ENCODE measurements at regions not wholly inside any gene's neighbourhood (a gene's known extent, or its start where the extent isn't known, plus 50 kb on each side); places are given as distances from the start of the nearest gene placed in this dataset.
"Not testable (repeated sequence)": the region's sequence is repeated elsewhere in the genome, so short reads cannot be mapped to it uniquely, and the experiment has no call there.

GRCh38 chr11:16591157-16591556, 147.3 kb upstream of the C11orf58 start:
- DNase-seq (no peak), ATAC-seq (no peak)
- H3K4me1 Mint-ChIP-seq (ENCODE audit: low read depth) = no peaks in the 10 kb centered on the region
- peaks cover 12% of the 10 kb centered on the region for H3K27me3 Mint-ChIP-seq (ENCODE audit: low read depth)
- no peaks in the 10 kb centered on the region for H3K36me3 Mint-ChIP-seq (ENCODE audit: insufficient read depth)
- no peaks in the 10 kb centered on the region for H3K9me3 Mint-ChIP-seq
- no peak overlapping the region for H3K4me3 Mint-ChIP-seq

DNA sequence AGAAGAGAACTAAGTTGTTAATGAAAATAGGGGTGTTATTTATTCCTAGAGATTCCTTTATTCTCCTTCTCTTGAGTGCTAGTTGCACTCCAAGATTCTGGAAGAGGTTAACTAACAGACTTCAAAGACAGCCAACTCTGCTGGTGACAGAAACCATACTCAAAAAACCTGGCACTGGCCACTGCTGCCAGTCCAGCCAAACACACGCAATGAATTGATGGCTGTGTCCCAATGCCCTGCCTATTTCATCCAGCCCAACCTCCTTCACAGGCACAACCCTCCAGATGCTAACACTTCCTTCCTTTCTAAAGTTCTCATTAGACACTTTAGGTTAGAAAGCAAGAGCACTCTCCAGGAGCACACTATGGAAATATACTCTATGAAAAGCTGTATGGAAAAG, 150.8 kb upstream of the C11orf58 start:
- no peak for ATAC-seq

GRCh38 chr11:16584569-16584968, 153.9 kb upstream of the C11orf58 start:
- ATAC-seq (no peak), DNase-seq (no peak)
- Mint-ChIP-seq H3K27me3 (ENCODE audit: low read depth) (peaks cover 5% of the 10 kb centered on the region), H3K4me1 (ENCODE audit: low read depth) (no peaks in the 10 kb centered on the region), H3K9me3 (no peaks in the 10 kb centered on the region), H3K4me3 (no peak overlapping the region), H3K36me3 (ENCODE audit: insufficient read depth) (no peaks in the 10 kb centered on the region)

More for the DNA sequence above, 150.8 kb upstream of the C11orf58 start:
- H3K36me3 Mint-ChIP-seq (ENCODE audit: insufficient read depth) = no peaks in the 10 kb centered on the region
- no peaks in the 10 kb centered on the region for H3K4me1 Mint-ChIP-seq (ENCODE audit: low read depth)
- no peak overlapping the region for H3K4me3 Mint-ChIP-seq
- H3K27me3 Mint-ChIP-seq (ENCODE audit: low read depth) = peaks cover 2% of the 10 kb centered on the region
- no peak for DNase-seq
- no peaks in the 10 kb centered on the region for H3K9me3 Mint-ChIP-seq

DNA sequence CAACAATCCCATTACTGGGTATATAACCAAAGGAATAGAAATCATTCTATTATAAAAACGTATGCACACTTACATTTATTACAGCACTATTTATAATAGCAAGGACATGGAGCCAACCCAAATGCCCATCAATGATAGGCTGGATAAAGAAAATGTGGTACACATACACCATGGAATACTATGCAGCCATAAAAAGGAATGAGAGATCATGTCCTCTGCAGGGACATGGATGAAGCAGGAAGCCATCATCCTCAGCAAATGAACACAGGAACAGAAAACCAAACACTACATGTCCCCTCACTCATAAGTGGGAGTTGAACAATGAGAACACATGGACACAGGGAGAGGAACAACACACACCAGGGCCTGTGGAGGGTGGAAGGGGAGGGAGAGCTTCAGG, 157.4 kb upstream of the C11orf58 start:
- H3K9me3 Mint-ChIP-seq; H3K4me3 Mint-ChIP-seq; H3K4me1 Mint-ChIP-seq (ENCODE audit: low read depth); H3K27me3 Mint-ChIP-seq (ENCODE audit: low read depth); DNase-seq; ATAC-seq; H3K36me3 Mint-ChIP-seq (ENCODE audit: insufficient read depth): not testable (repeated sequence)

- DNase-seq (no peak), ATAC-seq (no peak)
- no peaks in the 10 kb centered on the region for H3K36me3 Mint-ChIP-seq (ENCODE audit: insufficient read depth)
- peaks cover 5% of the 10 kb centered on the region for H3K27me3 Mint-ChIP-seq (ENCODE audit: low read depth)
- H3K4me1 Mint-ChIP-seq (ENCODE audit: low read depth) = no peaks in the 10 kb centered on the region
- H3K9me3 Mint-ChIP-seq = no peaks in the 10 kb centered on the region
- H3K4me3 Mint-ChIP-seq = no peak overlapping the region
These were observed 161.0 kb upstream of the C11orf58 start for GRCh38 chr11:16577490-16577889.

DNA sequence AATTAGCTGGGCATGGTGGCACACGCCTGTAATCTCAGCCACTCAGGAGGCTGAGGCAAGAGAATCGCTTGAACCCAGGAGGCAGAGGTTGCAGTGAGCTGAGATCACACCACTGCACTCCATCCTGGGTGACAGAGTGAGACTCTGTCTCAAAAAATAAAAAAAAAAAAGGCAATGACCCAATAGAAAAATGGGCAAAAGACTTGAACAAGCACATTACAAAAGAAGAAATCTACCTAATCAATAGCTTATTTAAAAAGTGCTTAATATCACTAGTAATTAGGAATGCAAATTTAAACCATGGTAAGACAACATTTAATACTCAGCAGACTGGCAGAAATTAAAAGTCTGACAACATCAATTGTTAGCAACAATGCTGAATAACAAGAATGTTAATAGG, 163.6 kb upstream of the C11orf58 start:
- H3K9me3 Mint-ChIP-seq, ATAC-seq: not testable (repeated sequence)

GRCh38 chr11:16572945-16573344, 165.5 kb upstream of the C11orf58 start:
- no peak for ATAC-seq

More for the DNA sequence above, 163.6 kb upstream of the C11orf58 start:
- not testable (repeated sequence) for H3K4me3 Mint-ChIP-seq; H3K36me3 Mint-ChIP-seq (ENCODE audit: insufficient read depth); H3K27me3 Mint-ChIP-seq (ENCODE audit: low read depth); DNase-seq; H3K4me1 Mint-ChIP-seq (ENCODE audit: low read depth)

DNA sequence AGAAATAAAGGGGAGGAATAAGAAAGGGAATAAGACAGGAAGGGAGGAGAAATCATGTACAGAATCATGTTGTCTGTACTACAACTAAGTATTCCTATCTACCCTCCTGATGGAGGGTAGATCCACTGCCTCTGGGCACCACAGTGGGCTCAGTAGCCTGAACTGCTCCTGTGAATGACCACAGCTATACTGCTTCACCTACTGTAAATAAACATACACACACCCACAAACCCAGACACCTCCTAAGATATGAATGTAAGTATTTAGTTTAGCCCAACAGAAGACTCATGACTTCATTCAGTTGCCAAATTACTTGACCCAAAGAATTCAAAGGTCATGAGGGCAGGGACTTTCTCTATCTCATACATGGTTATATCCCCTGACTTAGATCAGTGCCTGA, 177.3 kb upstream of the C11orf58 start:
- ATAC-seq (no peak), DNase-seq (no peak)
- no peaks in the 10 kb centered on the region for H3K36me3 Mint-ChIP-seq (ENCODE audit: insufficient read depth)
- no peaks in the 10 kb centered on the region for H3K9me3 Mint-ChIP-seq
- peaks cover 3% of the 10 kb centered on the region for H3K27me3 Mint-ChIP-seq (ENCODE audit: low read depth)
- no peaks in the 10 kb centered on the region for H3K4me1 Mint-ChIP-seq (ENCODE audit: low read depth)
- no peak overlapping the region for H3K4me3 Mint-ChIP-seq

More at GRCh38 chr11:16572945-16573344, 165.5 kb upstream of the C11orf58 start:
- no peaks in the 10 kb centered on the region for H3K9me3 Mint-ChIP-seq
- H3K4me1 Mint-ChIP-seq (ENCODE audit: low read depth) = no peaks in the 10 kb centered on the region
- no peak for DNase-seq
- no peaks in the 10 kb centered on the region for H3K36me3 Mint-ChIP-seq (ENCODE audit: insufficient read depth)
- H3K4me3 Mint-ChIP-seq = no peak overlapping the region
- H3K27me3 Mint-ChIP-seq (ENCODE audit: low read depth) = peaks cover 3% of the 10 kb centered on the region

GRCh38 chr11:16558494-16558893, 180.0 kb upstream of the C11orf58 start:
- no peaks in the 10 kb centered on the region for H3K9me3 Mint-ChIP-seq
- no peak overlapping the region for H3K4me3 Mint-ChIP-seq
- no peaks in the 10 kb centered on the region for H3K4me1 Mint-ChIP-seq (ENCODE audit: low read depth)
- ATAC-seq (no peak), DNase-seq (no peak)
- H3K27me3 Mint-ChIP-seq (ENCODE audit: low read depth) = peaks cover 3% of the 10 kb centered on the region
- H3K36me3 Mint-ChIP-seq (ENCODE audit: insufficient read depth) = no peaks in the 10 kb centered on the region

DNA sequence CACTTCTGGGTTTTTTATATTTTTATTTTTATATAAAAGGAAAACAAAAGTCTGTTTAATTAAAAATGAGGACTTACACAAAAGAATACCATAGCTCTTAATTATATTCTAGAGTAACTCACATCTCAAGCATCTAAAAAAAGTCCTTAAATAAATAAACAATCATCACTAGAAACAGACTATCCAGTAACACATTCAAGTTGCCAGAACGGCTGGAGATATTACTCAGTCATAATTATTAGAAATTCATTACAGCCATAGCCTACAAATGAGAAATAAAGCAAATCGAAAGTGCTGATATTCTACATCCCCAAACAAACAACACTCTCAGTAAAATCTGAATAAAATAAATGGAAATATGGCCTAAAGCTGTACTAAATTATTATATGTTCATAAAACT, 182.5 kb upstream of the C11orf58 start:
- no peaks in the 10 kb centered on the region for H3K4me1 Mint-ChIP-seq (ENCODE audit: low read depth)
- no peaks in the 10 kb centered on the region for H3K9me3 Mint-ChIP-seq
- DNase-seq = no peak
- no peaks in the 10 kb centered on the region for H3K27me3 Mint-ChIP-seq (ENCODE audit: low read depth)
- H3K4me3 Mint-ChIP-seq = no peak overlapping the region
- H3K36me3 Mint-ChIP-seq (ENCODE audit: insufficient read depth) = no peaks in the 10 kb centered on the region
- no peak for ATAC-seq

DNA sequence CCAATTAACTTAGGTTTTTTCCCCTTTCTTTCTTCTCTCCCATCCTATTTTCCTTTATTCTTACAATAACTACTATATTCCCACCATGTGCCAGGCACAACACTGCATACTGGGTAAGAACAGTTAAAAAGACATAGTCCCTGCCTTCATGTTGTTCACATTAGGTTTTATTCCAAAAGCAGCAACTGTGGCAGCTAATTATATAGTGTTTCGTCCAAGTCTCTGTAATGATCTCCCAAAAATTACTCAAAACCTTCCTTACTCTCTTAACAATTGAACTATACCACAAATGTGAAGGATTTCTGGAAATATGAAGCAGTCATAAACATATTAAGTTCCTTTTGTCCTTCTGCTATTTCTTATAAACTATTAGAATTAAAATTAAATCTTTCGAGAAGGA, 184.1 kb upstream of the C11orf58 start:
- Mint-ChIP-seq H3K4me1 (ENCODE audit: low read depth) (no peaks in the 10 kb centered on the region), H3K36me3 (ENCODE audit: insufficient read depth) (no peaks in the 10 kb centered on the region), H3K9me3 (peaks cover 4% of the 10 kb centered on the region), H3K27me3 (ENCODE audit: low read depth) (no peaks in the 10 kb centered on the region), H3K4me3 (no peak overlapping the region)
- DNase-seq = no peak
- ATAC-seq = no peak

- peaks cover 11% of the 10 kb centered on the region for H3K9me3 Mint-ChIP-seq
- H3K27me3 Mint-ChIP-seq (ENCODE audit: low read depth) = no peaks in the 10 kb centered on the region
- DNase-seq = no peak
- no peaks in the 10 kb centered on the region for H3K36me3 Mint-ChIP-seq (ENCODE audit: insufficient read depth)
- no peak overlapping the region for H3K4me3 Mint-ChIP-seq
- H3K4me1 Mint-ChIP-seq (ENCODE audit: low read depth) = no peaks in the 10 kb centered on the region
- ATAC-seq = no peak
These were observed 190.6 kb upstream of the C11orf58 start for GRCh38 chr11:16547879-16548278.

GRCh38 chr11:16543642-16544041, 187.3 kb upstream of the SOX6 start:
- H3K36me3 Mint-ChIP-seq (ENCODE audit: insufficient read depth) = no peaks in the 10 kb centered on the region
- ATAC-seq (no peak), DNase-seq (no peak)
- peaks cover 6% of the 10 kb centered on the region for H3K9me3 Mint-ChIP-seq
- no peaks in the 10 kb centered on the region for H3K27me3 Mint-ChIP-seq (ENCODE audit: low read depth)
- no peaks in the 10 kb centered on the region for H3K4me1 Mint-ChIP-seq (ENCODE audit: low read depth)
- H3K4me3 Mint-ChIP-seq = no peak overlapping the region

GRCh38 chr11:16542353-16542752, 186.0 kb upstream of the SOX6 start:
- no peak for DNase-seq
- H3K36me3 Mint-ChIP-seq (ENCODE audit: insufficient read depth) = no peaks in the 10 kb centered on the region
- H3K4me1 Mint-ChIP-seq (ENCODE audit: low read depth) = no peaks in the 10 kb centered on the region
- no peak for ATAC-seq
- no peak overlapping the region for H3K4me3 Mint-ChIP-seq
- peaks cover 5% of the 10 kb centered on the region for H3K9me3 Mint-ChIP-seq
- H3K27me3 Mint-ChIP-seq (ENCODE audit: low read depth) = no peaks in the 10 kb centered on the region

GRCh38 chr11:16536513-16536912, 180.2 kb upstream of the SOX6 start:
- ATAC-seq = no peak
- Mint-ChIP-seq H3K27me3 (ENCODE audit: low read depth) (no peaks in the 10 kb centered on the region), H3K4me3 (no peak overlapping the region), H3K4me1 (ENCODE audit: low read depth) (no peaks in the 10 kb centered on the region), H3K9me3 (no peaks in the 10 kb centered on the region), H3K36me3 (ENCODE audit: insufficient read depth) (no peaks in the 10 kb centered on the region)
- no peak for DNase-seq

DNA sequence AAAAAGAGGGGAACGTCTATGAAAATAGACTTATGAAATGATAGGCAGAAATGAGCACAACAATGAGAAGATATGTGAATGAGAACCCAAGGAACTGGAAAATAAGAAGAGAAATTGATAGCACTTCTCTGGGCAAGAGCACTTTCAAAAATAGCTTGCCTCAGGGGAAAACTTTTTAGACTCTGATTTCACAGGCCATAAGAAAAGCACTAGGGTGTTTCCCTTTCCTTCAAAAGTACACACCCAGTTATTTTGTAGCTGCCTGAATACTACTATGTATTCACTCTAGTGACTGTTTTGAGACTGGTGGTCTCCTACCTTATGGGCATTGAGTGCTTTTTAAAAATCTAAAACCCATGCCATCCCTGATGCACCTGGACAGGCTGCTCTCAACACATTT, 172.3 kb upstream of the SOX6 start:
- Mint-ChIP-seq H3K27me3 (ENCODE audit: low read depth) (no peaks in the 10 kb centered on the region), H3K9me3 (no peaks in the 10 kb centered on the region), H3K4me3 (no peak overlapping the region), H3K36me3 (ENCODE audit: insufficient read depth) (no peaks in the 10 kb centered on the region), H3K4me1 (ENCODE audit: low read depth) (no peaks in the 10 kb centered on the region)
- no peak for ATAC-seq
- no peak for DNase-seq

Data from activated T-cell treated with anti-CD3 and anti-CD28 coated beads, Interleukin-2, amount 50 U/mL, for 4 hours (primary cell).